ENCODE measurements at regions not wholly inside any gene's neighbourhood (a gene's known extent, or its start where the extent isn't known, plus 50 kb on each side); places are given as distances from the start of the nearest gene placed in this dataset.

- Histone ChIP-seq H3K27ac (no peak overlapping the region), H2AFZ (no peak overlapping the region), H3K4me2 (ENCODE audit: low read length) (no peak overlapping the region), H3K9me3 (ENCODE audit: control insufficient read depth, low read length) (no peaks in the 10 kb centered on the region), H3K4me1 (no peaks in the 10 kb centered on the region), H3K79me2 (no peaks in the 10 kb centered on the region), H3K4me3 (ENCODE audit: low read depth, low read length) (no peak overlapping the region), H3K36me3 (ENCODE audit: control insufficient read depth, insufficient read depth, low read length) (no peaks in the 10 kb centered on the region), H3K27me3 (ENCODE audit: control insufficient read depth, insufficient read depth, low read length) (no peaks in the 10 kb centered on the region), H3K9ac (no peak overlapping the region)
- TF ChIP-seq, protein P1, sequence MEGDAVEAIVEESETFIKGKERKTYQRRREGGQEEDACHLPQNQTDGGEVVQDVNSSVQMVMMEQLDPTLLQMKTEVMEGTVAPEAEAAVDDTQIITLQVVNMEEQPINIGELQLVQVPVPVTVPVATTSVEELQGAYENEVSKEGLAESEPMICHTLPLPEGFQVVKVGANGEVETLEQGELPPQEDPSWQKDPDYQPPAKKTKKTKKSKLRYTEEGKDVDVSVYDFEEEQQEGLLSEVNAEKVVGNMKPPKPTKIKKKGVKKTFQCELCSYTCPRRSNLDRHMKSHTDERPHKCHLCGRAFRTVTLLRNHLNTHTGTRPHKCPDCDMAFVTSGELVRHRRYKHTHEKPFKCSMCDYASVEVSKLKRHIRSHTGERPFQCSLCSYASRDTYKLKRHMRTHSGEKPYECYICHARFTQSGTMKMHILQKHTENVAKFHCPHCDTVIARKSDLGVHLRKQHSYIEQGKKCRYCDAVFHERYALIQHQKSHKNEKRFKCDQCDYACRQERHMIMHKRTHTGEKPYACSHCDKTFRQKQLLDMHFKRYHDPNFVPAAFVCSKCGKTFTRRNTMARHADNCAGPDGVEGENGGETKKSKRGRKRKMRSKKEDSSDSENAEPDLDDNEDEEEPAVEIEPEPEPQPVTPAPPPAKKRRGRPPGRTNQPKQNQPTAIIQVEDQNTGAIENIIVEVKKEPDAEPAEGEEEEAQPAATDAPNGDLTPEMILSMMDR (IDR thresholded peaks at IDR 0.05) = no peak
Observed at GRCh38 chr9:6098431-6098830, 83.0 kb upstream of the RANBP6 start.

GRCh38 chr9:6096821-6097220 lies 81.4 kb upstream of the RANBP6 start:
- TF ChIP-seq, protein P1 (IDR thresholded peaks at IDR 0.05) = no peak
- H3K79me2 ChIP-seq = no peaks in the 10 kb centered on the region
- no peaks in the 10 kb centered on the region for H3K9me3 ChIP-seq (ENCODE audit: control insufficient read depth, low read length)
- H3K9ac ChIP-seq = no peak overlapping the region
- no peak overlapping the region for H3K27ac ChIP-seq
- no peaks in the 10 kb centered on the region for H3K27me3 ChIP-seq (ENCODE audit: control insufficient read depth, insufficient read depth, low read length)
- H3K4me2 ChIP-seq (ENCODE audit: low read length) = no peak overlapping the region
- H3K4me1 ChIP-seq = no peaks in the 10 kb centered on the region
- no peak overlapping the region for H3K4me3 ChIP-seq (ENCODE audit: low read depth, low read length)
- H3K36me3 ChIP-seq (ENCODE audit: control insufficient read depth, insufficient read depth, low read length) = no peaks in the 10 kb centered on the region
- H2AFZ ChIP-seq = no peak overlapping the region

- no peak overlapping the region for H3K4me3 ChIP-seq (ENCODE audit: low read depth, low read length)
- no peaks in the 10 kb centered on the region for H3K9me3 ChIP-seq (ENCODE audit: control insufficient read depth, low read length)
- H3K27ac ChIP-seq = no peak overlapping the region
- H3K36me3 ChIP-seq (ENCODE audit: control insufficient read depth, insufficient read depth, low read length) = no peaks in the 10 kb centered on the region
- TF ChIP-seq, protein P1 (IDR thresholded peaks at IDR 0.05) = no peak
- H2AFZ ChIP-seq = no peak overlapping the region
- no peak overlapping the region for H3K4me2 ChIP-seq (ENCODE audit: low read length)
- no peaks in the 10 kb centered on the region for H3K27me3 ChIP-seq (ENCODE audit: control insufficient read depth, insufficient read depth, low read length)
- no peaks in the 10 kb centered on the region for H3K79me2 ChIP-seq
- no peaks in the 10 kb centered on the region for H3K4me1 ChIP-seq
- no peak overlapping the region for H3K9ac ChIP-seq
Observed at GRCh38 chr9:6090277-6091210, 75.1 kb upstream of the RANBP6 start.

DNA sequence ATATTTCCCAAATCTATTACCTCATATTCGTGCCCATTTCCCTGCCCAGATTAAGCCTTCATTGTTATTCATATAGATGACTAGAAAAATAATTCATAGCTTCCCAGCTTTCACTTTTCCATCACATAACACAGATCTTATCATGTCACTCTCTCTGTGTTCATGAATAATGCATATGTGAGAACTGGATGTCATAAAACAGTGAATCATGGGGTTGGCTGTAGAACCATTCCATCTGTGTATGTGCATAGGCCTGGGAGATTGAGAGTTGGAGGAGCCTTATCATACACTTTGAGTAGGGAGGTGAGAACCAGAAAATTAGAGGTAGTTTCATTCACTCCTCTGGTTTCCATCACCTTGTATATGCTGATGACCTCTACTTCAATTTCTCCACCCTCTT lies 73.9 kb upstream of the RANBP6 start:
- H3K4me1 ChIP-seq = no peaks in the 10 kb centered on the region
- no peaks in the 10 kb centered on the region for H3K79me2 ChIP-seq
- no peaks in the 10 kb centered on the region for H3K27me3 ChIP-seq (ENCODE audit: control insufficient read depth, insufficient read depth, low read length)
- no peak overlapping the region for H3K9ac ChIP-seq
- no peak overlapping the region for H3K4me2 ChIP-seq (ENCODE audit: low read length)
- no peaks in the 10 kb centered on the region for H3K9me3 ChIP-seq (ENCODE audit: control insufficient read depth, low read length)
- H3K4me3 ChIP-seq (ENCODE audit: low read depth, low read length) = no peak overlapping the region
- TF ChIP-seq, protein P1 (IDR thresholded peaks at IDR 0.05) = no peak
- no peak overlapping the region for H2AFZ ChIP-seq
- no peak overlapping the region for H3K27ac ChIP-seq
- no peaks in the 10 kb centered on the region for H3K36me3 ChIP-seq (ENCODE audit: control insufficient read depth, insufficient read depth, low read length)
